Fibroblast of lung (primary cell): ENCODE measurements at regions not wholly inside any gene's neighbourhood (a gene's known extent, or its start where the extent isn't known, plus 50 kb on each side); places are given as distances from the start of the nearest gene placed in this dataset.

Experiments
- DNase-seq, 2 donors: peaks; one replicate each; pipeline versions ENCODE4 v3.0.0 to v3.0.0-alpha.2; 2010; ENCODE audit warnings: low read depth in 2 of 2
- H2AFZ ChIP-seq: 2 replicates; pipeline ENCODE4 v1.5.1; 2012; ENCODE audit warnings: low read length, control low read depth, inconsistent platforms
- H3K27ac ChIP-seq: 2 replicates; pipeline ENCODE4 v1.5.1; 2011; ENCODE audit warnings: low read length, control low read depth; ENCODE audit not compliant: insufficient read depth
- H3K27me3 ChIP-seq: 2 replicates; pipeline ENCODE4 v1.5.1; 2011; ENCODE audit warnings: mild to moderate bottlenecking, low read length; ENCODE audit not compliant: control insufficient read depth, insufficient read depth
- H3K36me3 ChIP-seq: 2 replicates; pipeline ENCODE4 v1.5.1; 2011; ENCODE audit warnings: low read length; ENCODE audit not compliant: control insufficient read depth, insufficient read depth
- H3K4me1 ChIP-seq: 2 replicates; pipeline ENCODE4 v1.5.1; 2011; ENCODE audit warnings: low read length; ENCODE audit not compliant: control insufficient read depth, insufficient read depth; ENCODE audit errors: extremely low read depth
- H3K4me2 ChIP-seq: 2 replicates; pipeline ENCODE4 v1.5.1; 2011; ENCODE audit warnings: low read length, control low read depth; ENCODE audit not compliant: insufficient read depth; ENCODE audit errors: extremely low read depth
- H3K4me3 ChIP-seq, 4 experiments: fragments of 200-600 bp in 1 of 4; sonication (generic) in 1 of 4; replicated peaks in 1 of 4; 2 replicates each; pipeline ENCODE4 v1.5.1; 2011 to 2016; ENCODE audit warnings: low read length in 4 of 4, low read depth in 3 of 4, mild to moderate bottlenecking in 3 of 4, control low read depth in 2 of 4, inconsistent platforms in 1 of 4, mixed read lengths in 1 of 4; ENCODE audit not compliant: insufficient read depth in 1 of 4; ENCODE audit errors: control extremely low read depth in 1 of 4
- H3K79me2 ChIP-seq: 2 replicates; pipeline ENCODE4 v1.5.1; 2012; ENCODE audit warnings: mild to moderate bottlenecking, low read length, inconsistent platforms; ENCODE audit not compliant: control insufficient read depth, insufficient read depth
- H3K9ac ChIP-seq: 2 replicates; pipeline ENCODE4 v1.5.1; 2011; ENCODE audit warnings: mild to moderate bottlenecking, low read length, control low read depth; ENCODE audit not compliant: insufficient read depth
- H3K9me3 ChIP-seq: 2 replicates; pipeline ENCODE4 v1.5.1; 2012; ENCODE audit warnings: low read depth, low read length; ENCODE audit not compliant: control insufficient read depth, insufficient read depth
- H4K20me1 ChIP-seq: 2 replicates; pipeline ENCODE4 v1.5.1; 2011; ENCODE audit warnings: low read length; ENCODE audit not compliant: control insufficient read depth, insufficient read depth; ENCODE audit errors: extremely low read depth
- EZH2 ChIP-seq: IDR thresholded peaks from 2 replicates; pipeline ENCODE4 v1.5.1; 2012; ENCODE audit warnings: low read length, control low read depth, mild to moderate bottlenecking; ENCODE audit errors: missing control alignments
- TF ChIP-seq, protein P1 (sequence below), 2 donors: IDR thresholded peaks in 1 of 2; conservative IDR thresholded peaks in 1 of 2; 1 replicate in 1 of 2; 2 replicates in 1 of 2; pipeline ENCODE4 v1.5.1; 2011 to 2012; ENCODE audit warnings: low read length in 2 of 2, control low read depth in 1 of 2, inconsistent platforms in 1 of 2, low read depth in 1 of 2, mild to moderate bottlenecking in 1 of 2

GRCh38 chr21:16343776-16344175 lies 614.0 kb downstream of the USP25 start:
- H3K9me3 ChIP-seq: no peaks in the 10 kb centered on the region
- TF ChIP-seq EZH2: no peak
- TF ChIP-seq, protein P1, sequence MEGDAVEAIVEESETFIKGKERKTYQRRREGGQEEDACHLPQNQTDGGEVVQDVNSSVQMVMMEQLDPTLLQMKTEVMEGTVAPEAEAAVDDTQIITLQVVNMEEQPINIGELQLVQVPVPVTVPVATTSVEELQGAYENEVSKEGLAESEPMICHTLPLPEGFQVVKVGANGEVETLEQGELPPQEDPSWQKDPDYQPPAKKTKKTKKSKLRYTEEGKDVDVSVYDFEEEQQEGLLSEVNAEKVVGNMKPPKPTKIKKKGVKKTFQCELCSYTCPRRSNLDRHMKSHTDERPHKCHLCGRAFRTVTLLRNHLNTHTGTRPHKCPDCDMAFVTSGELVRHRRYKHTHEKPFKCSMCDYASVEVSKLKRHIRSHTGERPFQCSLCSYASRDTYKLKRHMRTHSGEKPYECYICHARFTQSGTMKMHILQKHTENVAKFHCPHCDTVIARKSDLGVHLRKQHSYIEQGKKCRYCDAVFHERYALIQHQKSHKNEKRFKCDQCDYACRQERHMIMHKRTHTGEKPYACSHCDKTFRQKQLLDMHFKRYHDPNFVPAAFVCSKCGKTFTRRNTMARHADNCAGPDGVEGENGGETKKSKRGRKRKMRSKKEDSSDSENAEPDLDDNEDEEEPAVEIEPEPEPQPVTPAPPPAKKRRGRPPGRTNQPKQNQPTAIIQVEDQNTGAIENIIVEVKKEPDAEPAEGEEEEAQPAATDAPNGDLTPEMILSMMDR (conservative IDR thresholded peaks at IDR 0.05 in 1 of 2, IDR thresholded peaks at IDR 0.05 in 1 of 2; ENCODE audit: low read depth in 1 of 2, low read length in 2 of 2): no peak
- no peaks in the 10 kb centered on the region for H3K79me2 ChIP-seq
- no peaks in the 10 kb centered on the region for H3K36me3 ChIP-seq
- H2AFZ ChIP-seq: no peak overlapping the region
- no peak overlapping the region for H3K27ac ChIP-seq
- H3K4me3 ChIP-seq: no peak overlapping the region
- no peak overlapping the region for H3K9ac ChIP-seq
- H3K27me3 ChIP-seq: no peaks in the 10 kb centered on the region
- no peaks in the 10 kb centered on the region for H4K20me1 ChIP-seq
- no peaks in the 10 kb centered on the region for H3K4me1 ChIP-seq
- no peak overlapping the region for H3K4me2 ChIP-seq
- DNase-seq: no peak

DNA sequence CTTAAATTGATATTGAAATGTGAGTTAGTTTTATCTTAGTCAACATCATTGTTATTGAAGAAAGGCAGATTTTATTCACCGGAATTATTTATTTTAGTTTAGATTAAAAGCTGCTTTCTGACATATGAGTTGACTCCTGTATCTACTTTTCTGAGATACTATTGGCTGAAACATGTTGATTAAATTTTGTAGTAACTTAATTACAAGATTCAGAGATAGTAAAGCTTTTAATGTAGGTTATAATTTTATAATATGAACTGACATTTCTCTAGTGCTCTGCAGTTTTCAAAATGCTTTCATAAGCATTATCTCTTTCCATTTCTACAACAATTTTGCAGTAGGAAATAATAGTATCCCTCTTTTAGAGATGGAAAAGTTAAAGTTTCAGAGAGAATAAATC lies 616.0 kb downstream of the USP25 start:
- DNase-seq: no peak
- Histone ChIP-seq H4K20me1 (no peaks in the 10 kb centered on the region), H3K4me2 (no peak overlapping the region), H2AFZ (no peak overlapping the region), H3K36me3 (no peaks in the 10 kb centered on the region), H3K9me3 (no peaks in the 10 kb centered on the region), H3K4me1 (no peaks in the 10 kb centered on the region), H3K27ac (no peak overlapping the region), H3K79me2 (no peaks in the 10 kb centered on the region), H3K27me3 (no peaks in the 10 kb centered on the region), H3K4me3 (no peak overlapping the region), H3K9ac (no peak overlapping the region)
- TF ChIP-seq, protein P1 (conservative IDR thresholded peaks at IDR 0.05 in 1 of 2, IDR thresholded peaks at IDR 0.05 in 1 of 2; ENCODE audit: low read depth in 1 of 2, low read length in 2 of 2): no peak
- no peak for TF ChIP-seq EZH2

DNA sequence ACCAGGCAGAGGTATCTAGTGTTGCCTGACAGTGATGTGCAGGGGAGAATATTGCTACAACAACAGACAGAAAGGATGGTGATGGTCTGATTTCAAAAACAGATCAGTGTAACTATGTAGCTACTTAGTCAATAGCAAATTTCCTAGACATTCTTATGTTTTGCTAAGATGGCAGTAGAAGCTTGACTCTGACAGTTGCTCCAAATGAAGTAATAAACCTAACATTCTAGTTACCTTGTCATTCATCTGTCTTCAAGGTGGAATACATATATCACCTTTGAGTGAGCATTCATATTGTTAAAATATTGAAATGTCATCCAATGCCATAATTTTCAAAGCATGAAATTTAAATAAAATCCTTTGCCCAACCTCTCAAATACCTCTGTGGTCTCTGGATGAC lies 617.4 kb downstream of the USP25 start:
- H3K4me2 ChIP-seq: no peak overlapping the region
- no peaks in the 10 kb centered on the region for H3K79me2 ChIP-seq
- H3K27me3 ChIP-seq: no peaks in the 10 kb centered on the region
- no peak for DNase-seq
- no peak overlapping the region for H2AFZ ChIP-seq
- H3K4me1 ChIP-seq: no peaks in the 10 kb centered on the region
- H3K27ac ChIP-seq: no peak overlapping the region
- no peak overlapping the region for H3K4me3 ChIP-seq
- no peak overlapping the region for H3K9ac ChIP-seq
- no peaks in the 10 kb centered on the region for H3K9me3 ChIP-seq
- H3K36me3 ChIP-seq: no peaks in the 10 kb centered on the region
- H4K20me1 ChIP-seq: no peaks in the 10 kb centered on the region
- no peak for TF ChIP-seq EZH2
- TF ChIP-seq, protein P1 (conservative IDR thresholded peaks at IDR 0.05 in 1 of 2, IDR thresholded peaks at IDR 0.05 in 1 of 2; ENCODE audit: low read depth in 1 of 2, low read length in 2 of 2): no peak
